Progenitor cell of endocrine pancreas (in vitro differentiated cells): ENCODE measurements at regions not wholly inside any gene's neighbourhood (a gene's known extent, or its start where the extent isn't known, plus 50 kb on each side); places are given as distances from the start of the nearest gene placed in this dataset.
"Not testable (repeated sequence)": the region's sequence is repeated elsewhere in the genome, so short reads cannot be mapped to it uniquely, and the experiment has no call there.

ENCODE experiments used
- DNase-seq: peaks from one replicate; pipeline ENCODE4 v3.0.0; 2021; ENCODE audit warnings: low spot score; ENCODE audit not compliant: unreplicated experiment
- H3K27ac Mint-ChIP-seq: 2 replicates; pipeline ENCODE4 v1.8.0; 2021; ENCODE audit warnings: mild to moderate bottlenecking, moderate library complexity, mixed read lengths
- H3K27me3 Mint-ChIP-seq: 2 replicates; pipeline ENCODE4 v1.8.0; 2021; ENCODE audit warnings: mixed read lengths
- H3K36me3 Mint-ChIP-seq: 2 replicates; pipeline ENCODE4 v1.8.0; 2022; ENCODE audit warnings: mixed read lengths; ENCODE audit not compliant: insufficient read depth
- H3K4me1 Mint-ChIP-seq: 2 replicates; pipeline ENCODE4 v1.8.0; 2021; ENCODE audit warnings: low read depth, mixed read lengths
- H3K4me3 Mint-ChIP-seq: 2 replicates; pipeline ENCODE4 v1.8.0; 2021; ENCODE audit warnings: low read depth, mild to moderate bottlenecking, moderate library complexity, mixed read lengths
- H3K9me3 Mint-ChIP-seq: 2 replicates; pipeline ENCODE4 v1.8.0; 2021; ENCODE audit warnings: low read depth, mixed read lengths
- TF ChIP-seq, protein P1 (sequence below): fragments of 200-600 bp; sonication (generic); IDR thresholded peaks from one replicate; pipeline ENCODE4 v1.5.0; 2021; ENCODE audit warnings: antibody characterized with exemption, mild to moderate bottlenecking; ENCODE audit not compliant: unreplicated experiment

DNA sequence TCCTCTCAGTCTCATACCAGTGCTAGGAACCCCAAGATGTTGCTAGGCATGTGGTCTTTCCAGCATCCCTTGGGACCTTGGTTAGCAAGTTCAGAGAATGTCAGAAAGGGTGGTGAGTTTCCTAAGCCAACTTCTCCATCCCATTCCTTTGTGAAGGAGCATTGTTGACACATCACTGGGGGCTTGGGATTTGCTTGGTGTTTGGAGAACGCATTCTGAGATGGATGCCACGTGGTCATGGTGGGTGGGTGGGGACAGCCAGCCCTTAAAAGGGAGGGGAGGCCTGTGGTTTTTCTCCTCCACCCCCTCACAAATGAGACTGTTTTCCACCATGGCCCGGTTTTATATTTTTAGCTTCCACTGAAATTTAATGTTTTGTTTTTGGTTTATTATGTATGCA, 83.3 kb upstream of the ZNF536 start:
- TF ChIP-seq, protein P1, sequence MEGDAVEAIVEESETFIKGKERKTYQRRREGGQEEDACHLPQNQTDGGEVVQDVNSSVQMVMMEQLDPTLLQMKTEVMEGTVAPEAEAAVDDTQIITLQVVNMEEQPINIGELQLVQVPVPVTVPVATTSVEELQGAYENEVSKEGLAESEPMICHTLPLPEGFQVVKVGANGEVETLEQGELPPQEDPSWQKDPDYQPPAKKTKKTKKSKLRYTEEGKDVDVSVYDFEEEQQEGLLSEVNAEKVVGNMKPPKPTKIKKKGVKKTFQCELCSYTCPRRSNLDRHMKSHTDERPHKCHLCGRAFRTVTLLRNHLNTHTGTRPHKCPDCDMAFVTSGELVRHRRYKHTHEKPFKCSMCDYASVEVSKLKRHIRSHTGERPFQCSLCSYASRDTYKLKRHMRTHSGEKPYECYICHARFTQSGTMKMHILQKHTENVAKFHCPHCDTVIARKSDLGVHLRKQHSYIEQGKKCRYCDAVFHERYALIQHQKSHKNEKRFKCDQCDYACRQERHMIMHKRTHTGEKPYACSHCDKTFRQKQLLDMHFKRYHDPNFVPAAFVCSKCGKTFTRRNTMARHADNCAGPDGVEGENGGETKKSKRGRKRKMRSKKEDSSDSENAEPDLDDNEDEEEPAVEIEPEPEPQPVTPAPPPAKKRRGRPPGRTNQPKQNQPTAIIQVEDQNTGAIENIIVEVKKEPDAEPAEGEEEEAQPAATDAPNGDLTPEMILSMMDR, result no peak
- Mint-ChIP-seq H3K4me3 (no peak overlapping the region), H3K27ac (no peak overlapping the region), H3K9me3 (no peaks in the 10 kb centered on the region), H3K4me1 (peaks cover under 1% of the 10 kb centered on the region), H3K36me3 (no peaks in the 10 kb centered on the region), H3K27me3 (no peaks in the 10 kb centered on the region)
- DNase-seq, result no peak

DNA sequence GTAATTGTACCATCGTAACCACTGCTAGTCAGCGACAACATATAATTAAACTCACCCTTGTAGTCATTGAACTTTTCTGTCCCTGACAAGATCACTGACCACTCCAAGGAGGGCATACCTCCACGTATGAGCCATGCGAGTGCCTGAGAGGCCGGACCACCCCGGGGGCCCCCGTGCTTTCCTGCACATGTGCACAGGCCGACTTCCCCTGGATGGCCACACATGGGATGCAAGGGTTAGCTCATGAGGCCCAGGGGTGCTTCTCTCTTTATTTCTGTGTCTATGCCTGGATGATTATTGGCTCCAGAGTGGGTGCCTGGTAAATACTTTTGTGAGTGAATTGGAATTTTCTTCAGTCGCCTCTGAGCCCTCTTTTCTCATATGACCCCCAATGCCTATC, 82.8 kb upstream of the ZNF536 start:
- no peak overlapping the region for H3K4me3 Mint-ChIP-seq
- H3K27me3 Mint-ChIP-seq, result no peaks in the 10 kb centered on the region
- TF ChIP-seq, protein P1, result no peak
- DNase-seq, result no peak
- H3K27ac Mint-ChIP-seq, result no peak overlapping the region
- no peaks in the 10 kb centered on the region for H3K36me3 Mint-ChIP-seq
- no peaks in the 10 kb centered on the region for H3K9me3 Mint-ChIP-seq
- no peaks in the 10 kb centered on the region for H3K4me1 Mint-ChIP-seq

DNA sequence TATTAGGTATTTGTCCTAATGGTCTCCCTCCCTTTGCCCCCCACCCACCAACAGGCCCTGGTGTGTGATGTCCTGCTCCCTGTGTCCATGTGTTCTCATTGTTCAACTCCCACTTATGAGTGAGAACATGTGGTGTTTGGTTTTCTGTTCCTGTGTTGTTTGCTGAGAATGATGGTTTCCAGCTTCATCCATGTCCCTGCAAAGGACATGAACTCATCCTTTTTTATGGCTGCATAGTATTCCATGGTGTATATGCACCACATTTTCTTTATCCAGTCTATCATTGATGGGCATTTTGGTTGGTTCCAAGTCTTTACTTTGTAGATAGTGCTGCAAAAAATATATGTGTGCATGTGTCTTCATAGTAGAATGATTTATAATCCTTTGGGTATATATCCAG, 81.4 kb upstream of the ZNF536 start:
- not testable (repeated sequence) for H3K36me3 Mint-ChIP-seq, H3K27me3 Mint-ChIP-seq, H3K9me3 Mint-ChIP-seq, H3K4me3 Mint-ChIP-seq, H3K27ac Mint-ChIP-seq, DNase-seq, H3K4me1 Mint-ChIP-seq

DNA sequence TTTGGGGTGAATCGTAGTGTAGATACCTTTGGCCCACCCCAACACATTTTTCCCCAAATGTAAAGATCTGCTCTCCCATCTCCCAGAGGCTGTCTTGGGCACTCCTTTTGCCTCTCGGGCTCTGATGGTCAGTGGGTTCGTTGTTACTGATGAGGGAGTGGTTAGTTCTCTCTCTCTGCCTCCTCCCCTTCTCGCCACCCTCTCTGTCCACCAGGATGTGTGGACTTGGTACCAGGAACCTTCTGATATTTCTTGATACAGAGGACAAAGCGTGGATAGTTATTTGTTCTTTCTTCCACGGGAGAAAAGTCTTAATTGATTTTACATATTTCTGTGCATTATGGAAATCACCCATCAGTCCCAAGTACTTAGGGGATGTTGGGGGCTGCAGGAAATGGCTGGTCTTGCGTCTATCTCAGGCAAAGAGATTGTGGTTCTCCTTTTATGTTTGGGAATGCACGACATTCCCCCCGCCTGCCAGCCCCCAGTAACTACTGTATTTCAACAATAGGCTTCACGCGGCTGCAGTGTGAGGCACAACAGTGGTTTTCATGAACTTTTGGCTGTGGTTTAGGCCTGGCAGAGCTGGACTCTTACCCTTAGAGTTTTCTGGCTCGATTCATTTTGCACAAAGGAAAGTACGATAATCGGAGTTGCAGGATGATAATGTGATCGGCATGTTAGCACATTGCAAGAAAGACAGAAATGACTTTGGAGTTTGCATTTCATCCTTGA, 79.0 kb upstream of the ZNF536 start:
- no peaks in the 10 kb centered on the region for H3K9me3 Mint-ChIP-seq
- H3K27me3 Mint-ChIP-seq, result peaks cover 5% of the 10 kb centered on the region
- no peak for DNase-seq
- no peak overlapping the region for H3K4me3 Mint-ChIP-seq
- H3K4me1 Mint-ChIP-seq, result no peaks in the 10 kb centered on the region
- no peak overlapping the region for H3K27ac Mint-ChIP-seq
- H3K36me3 Mint-ChIP-seq, result no peaks in the 10 kb centered on the region
- TF ChIP-seq, protein P1, result no peak

DNA sequence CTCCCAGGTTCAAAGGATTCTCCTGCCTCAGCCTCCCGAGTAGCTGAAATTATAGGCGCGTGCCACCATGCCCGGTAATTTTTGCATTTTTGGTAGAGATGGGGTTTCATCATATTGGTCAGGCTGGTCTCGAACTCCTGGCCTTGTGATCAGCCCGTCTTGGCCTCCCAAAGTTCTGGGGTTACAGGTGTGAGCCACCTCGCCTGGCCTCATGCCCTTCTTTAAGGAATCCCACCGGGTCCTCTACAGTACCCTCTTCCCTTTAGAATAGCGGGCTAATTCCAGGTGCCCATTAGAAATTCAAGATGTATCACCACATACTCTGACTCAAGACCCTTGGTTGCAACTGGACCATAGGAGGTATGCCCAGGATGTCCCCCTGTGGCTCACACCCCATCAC, 74.2 kb upstream of the ZNF536 start:
- Mint-ChIP-seq H3K9me3 (no peaks in the 10 kb centered on the region), H3K4me3 (no peak overlapping the region), H3K36me3 (no peaks in the 10 kb centered on the region), H3K27me3 (peaks cover 12% of the 10 kb centered on the region), H3K27ac (no peak overlapping the region), H3K4me1 (no peaks in the 10 kb centered on the region)
- TF ChIP-seq, protein P1, result no peak
- no peak for DNase-seq

DNA sequence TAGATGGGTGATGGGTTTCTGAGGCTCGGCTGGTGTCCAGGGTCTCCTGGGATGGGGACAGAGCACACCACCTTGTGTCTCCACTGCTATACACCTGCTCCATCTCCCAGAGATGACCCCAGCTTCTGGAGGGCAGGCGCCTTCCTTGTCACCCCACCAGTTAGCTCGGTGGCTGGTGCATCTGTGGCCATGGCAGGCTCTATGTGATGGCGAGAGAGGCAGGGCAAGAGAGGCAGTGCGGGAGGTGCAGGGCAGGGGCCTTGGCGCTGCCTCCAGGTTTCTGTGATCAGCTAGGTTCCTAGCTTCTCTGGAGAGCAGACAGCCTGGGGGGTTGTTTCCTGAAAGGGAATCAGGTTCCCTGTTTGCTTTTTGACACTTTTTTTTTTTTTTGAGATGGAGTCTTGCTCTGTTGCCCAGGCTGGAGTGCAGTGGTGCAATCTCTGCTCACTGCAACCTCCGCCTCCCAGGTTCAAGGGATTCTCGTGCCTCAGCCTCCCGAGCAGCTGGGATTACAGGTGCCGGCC, 69.0 kb upstream of the ZNF536 start:
- peaks cover 7% of the 10 kb centered on the region for H3K27me3 Mint-ChIP-seq
- H3K4me1 Mint-ChIP-seq, result peaks cover 32% of the 10 kb centered on the region
- DNase-seq, result no peak
- TF ChIP-seq, protein P1, result no peak
- no peak overlapping the region for H3K4me3 Mint-ChIP-seq
- no peaks in the 10 kb centered on the region for H3K9me3 Mint-ChIP-seq
- no peak overlapping the region for H3K27ac Mint-ChIP-seq
- no peaks in the 10 kb centered on the region for H3K36me3 Mint-ChIP-seq
